GM13977 (cell line): ENCODE measurements at regions not wholly inside any gene's neighbourhood (a gene's known extent, or its start where the extent isn't known, plus 50 kb on each side); places are given as distances from the start of the nearest gene placed in this dataset.

ENCODE experiments used
- DNase-seq: peaks from one replicate; pipeline ENCODE4 v3.0.0; 2012; ENCODE audit warnings: low spot score
- CTCF ChIP-seq: IDR thresholded peaks from 2 replicates; pipeline ENCODE4 v1.5.1; 2012; ENCODE audit warnings: mild to moderate bottlenecking, control low read depth; ENCODE audit not compliant: insufficient read depth; ENCODE audit errors: extremely low read depth, missing control alignments
- in situ Hi-C: fragments of 300-500 bp; cut with MboI; formaldehyde crosslinking; loops from one replicate; pipeline ENCODE4 v1.12.0; 2022; ENCODE audit warnings: low sequenced_read_pairs, low pct_unique_long_range_greater_than_20kb, mixed read lengths, inconsistent platforms; ENCODE audit not compliant: unreplicated experiment

GRCh38 chr14:98633380-98633779 lies 638.6 kb downstream of the BCL11B start:
- in situ Hi-C loops, result no loop called here
- TF ChIP-seq CTCF, result no peak
- DNase-seq, result no peak

GRCh38 chr14:98634043-98634820 lies 637.8 kb downstream of the BCL11B start:
- DNase-seq, result no peak
- TF ChIP-seq CTCF, result no peak
- in situ Hi-C loops, result no loop called here

DNA sequence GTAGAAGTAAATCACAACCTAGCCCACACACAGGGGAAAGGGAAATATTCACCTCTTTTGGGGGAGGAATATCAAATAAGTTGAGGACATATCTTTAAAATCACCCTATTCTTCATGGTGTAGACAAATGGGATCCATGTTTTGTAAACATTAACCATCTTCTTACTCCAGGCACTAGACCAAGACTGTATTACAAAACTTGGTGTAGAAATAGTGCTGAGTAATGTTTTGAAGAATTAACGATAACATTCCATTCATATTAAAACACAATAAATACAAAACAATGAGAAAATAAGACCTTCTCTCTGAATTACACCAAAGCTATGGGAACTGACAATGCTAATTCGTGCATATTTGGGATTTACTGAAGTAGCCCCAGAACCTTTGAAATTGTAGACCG lies 633.6 kb downstream of the BCL11B start:
- DNase-seq, result no peak
- in situ Hi-C loops, result no loop called here
- TF ChIP-seq CTCF, result no peak

GRCh38 chr14:98647754-98648153 lies 624.2 kb downstream of the BCL11B start:
- in situ Hi-C loops, result no loop called here
- no peak for TF ChIP-seq CTCF

DNA sequence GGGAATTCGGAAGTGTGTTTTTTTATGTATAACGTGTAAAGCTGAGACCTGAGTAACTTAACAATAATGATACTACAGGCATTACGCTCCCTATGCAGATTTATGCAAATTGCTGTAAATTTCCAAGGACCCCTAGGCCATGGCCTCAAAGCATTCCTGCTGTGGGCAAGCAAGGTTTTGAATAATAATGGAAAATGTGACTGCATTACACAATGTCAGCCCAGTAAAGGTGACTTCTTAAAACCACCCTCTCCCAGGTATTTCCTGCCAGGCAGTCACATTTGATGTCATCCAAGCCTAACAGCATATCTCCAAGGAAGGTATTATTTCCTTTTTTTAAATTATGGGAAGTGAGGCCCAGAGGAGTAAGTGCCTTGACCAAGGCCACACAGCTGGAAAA lies 621.0 kb downstream of the BCL11B start:
- in situ Hi-C loops, result no loop called here
- no peak for TF ChIP-seq CTCF
- no peak for DNase-seq

More at GRCh38 chr14:98647754-98648153, 624.2 kb downstream of the BCL11B start:
- no peak for DNase-seq

DNA sequence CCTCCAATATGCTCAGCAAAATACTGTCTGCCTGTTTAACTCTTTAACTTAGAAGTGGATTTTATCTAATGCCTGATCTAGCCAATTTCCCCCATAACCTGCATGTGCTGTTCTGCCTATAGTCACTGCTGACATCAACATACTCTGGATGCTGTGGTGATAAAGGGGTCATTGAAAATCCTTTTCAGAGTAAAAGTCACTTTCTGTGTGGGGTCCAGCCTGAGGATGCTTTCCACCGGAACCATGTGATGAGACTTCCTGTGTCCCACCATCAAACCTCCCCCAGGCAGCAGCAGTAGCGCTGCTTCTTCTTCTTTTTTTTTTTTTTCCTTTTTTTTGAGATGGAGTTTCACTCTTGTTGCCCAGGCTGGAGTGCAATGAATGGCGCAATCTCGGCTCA lies 607.0 kb downstream of the BCL11B start:
- in situ Hi-C loops, result no loop called here
- no peak for DNase-seq
- no peak for TF ChIP-seq CTCF

DNA sequence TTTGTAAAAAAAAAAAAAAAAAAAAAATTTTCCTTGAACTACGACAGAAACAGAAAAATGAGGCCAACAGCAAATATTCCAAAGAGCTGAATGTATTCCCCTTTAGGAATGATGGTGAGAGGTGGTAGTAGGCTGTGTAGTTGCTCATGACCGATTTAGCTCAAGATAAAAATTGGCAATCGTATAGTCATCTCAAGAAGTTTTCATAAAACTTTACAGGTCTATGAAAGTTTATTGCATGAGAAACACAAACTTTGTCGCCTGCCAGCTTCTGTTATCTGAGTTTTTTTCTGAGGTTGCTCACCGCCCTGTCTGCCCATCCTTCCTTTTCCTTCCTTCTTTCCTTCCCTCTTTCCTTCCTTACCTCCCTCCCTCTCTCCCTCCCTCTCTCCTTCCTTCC lies 605.5 kb downstream of the BCL11B start:
- no peak for DNase-seq
- no peak for TF ChIP-seq CTCF
- in situ Hi-C loops, result no loop called here
